ENCODE measurements at regions not wholly inside any gene's neighbourhood (a gene's known extent, or its start where the extent isn't known, plus 50 kb on each side); places are given as distances from the start of the nearest gene placed in this dataset.

DNA sequence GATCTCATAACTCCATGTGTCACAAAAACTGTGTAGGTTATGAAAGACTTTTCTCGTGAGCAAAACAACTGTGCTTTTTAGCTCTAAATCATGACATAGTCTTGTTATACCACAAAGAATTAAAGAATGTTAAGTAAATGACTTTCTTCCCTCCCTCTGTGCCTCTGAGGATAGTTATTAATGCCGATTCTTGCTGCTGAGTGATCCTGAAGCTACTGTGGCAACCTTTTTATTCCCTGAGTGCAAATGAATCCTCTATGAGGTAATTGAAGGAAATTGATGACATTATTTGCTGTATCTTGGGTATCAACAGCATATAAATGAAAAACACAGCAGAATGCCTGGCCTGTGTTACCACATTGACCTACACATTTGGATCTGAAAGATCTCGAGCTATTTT, 142.2 kb upstream of the HDAC9 start:
- no peak for TF ChIP-seq CTCF (IDR thresholded peaks at IDR 0.05; ENCODE audit: low read depth, low read length, missing control alignments)
- in situ Hi-C loops (cut with HindIII; ENCODE audit: low sequenced_read_pairs), result loop anchor here (5.0 to 25.0 kb wide), 2 partner anchors 199 to 1309 kb away; no protein-coding TSS in a partner anchor
- no peak for DNase-seq (ENCODE audit: low read depth)
- no peak overlapping the region for H3K4me3 ChIP-seq (ENCODE audit: low read depth, low read length)

- in situ Hi-C loops (cut with HindIII; ENCODE audit: low sequenced_read_pairs), result loop anchor here (5.0 to 25.0 kb wide), 2 partner anchors 198 to 1308 kb away; no protein-coding TSS in a partner anchor
- no peak for TF ChIP-seq CTCF (IDR thresholded peaks at IDR 0.05; ENCODE audit: low read depth, low read length, missing control alignments)
These were observed 141.2 kb upstream of the HDAC9 start for GRCh38 chr7:18354108-18355085.

DNA sequence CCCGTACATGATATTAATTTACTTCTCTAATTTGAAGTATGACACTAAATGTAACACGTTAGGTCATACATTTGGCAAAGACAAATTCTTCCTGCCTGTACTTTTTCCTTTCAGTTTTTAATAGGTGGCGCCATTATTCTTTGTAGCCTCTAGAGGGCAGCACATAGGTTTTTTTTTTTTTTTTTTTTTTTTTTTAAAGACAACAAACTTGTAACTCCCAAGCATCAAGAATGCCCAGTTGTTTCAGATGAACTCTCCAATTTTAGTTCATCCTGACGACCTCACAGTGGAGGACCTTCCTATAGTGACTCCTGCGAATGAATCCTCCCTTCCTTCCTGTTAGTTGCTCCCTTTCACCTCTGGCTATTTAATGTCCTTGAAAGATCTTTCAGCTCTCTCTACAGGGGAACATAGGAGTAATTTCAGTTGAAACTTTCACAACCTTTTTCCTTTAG, 139.3 kb upstream of the HDAC9 start:
- in situ Hi-C loops (cut with HindIII; ENCODE audit: low sequenced_read_pairs), result loop anchor here (25.0 kb wide), 1 partner anchor 1306 kb away; no protein-coding TSS in a partner anchor
- peak; percentile 48 for TF ChIP-seq CTCF (IDR thresholded peaks at IDR 0.05; ENCODE audit: low read depth, low read length, missing control alignments)
- DNase-seq (ENCODE audit: low read depth), result peak; percentile 15
- no peak overlapping the region for H3K4me3 ChIP-seq (ENCODE audit: low read depth, low read length)

More at GRCh38 chr7:18354108-18355085, 141.2 kb upstream of the HDAC9 start:
- no peak for DNase-seq (ENCODE audit: low read depth)
- no peak overlapping the region for H3K4me3 ChIP-seq (ENCODE audit: low read depth, low read length)

DNA sequence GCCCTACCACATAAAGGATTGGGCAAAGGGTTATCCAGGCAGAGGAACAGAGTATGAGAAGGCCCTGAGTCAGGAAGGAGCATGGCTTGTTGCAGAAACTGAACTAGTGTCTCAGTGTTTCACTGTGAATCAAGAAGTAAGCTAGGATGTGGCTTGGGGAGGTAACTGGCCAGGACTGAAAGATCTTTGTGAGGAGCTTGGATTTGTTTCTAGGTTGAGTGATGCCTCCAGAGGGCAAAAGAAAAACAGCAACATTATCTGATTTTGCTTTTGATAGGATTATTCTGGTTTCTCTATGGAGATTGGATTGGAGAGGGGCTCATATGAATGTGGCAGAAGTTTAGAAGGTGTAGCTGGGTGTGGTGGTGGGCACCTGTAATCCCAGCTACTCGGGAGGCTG, 137.9 kb upstream of the HDAC9 start:
- no peak overlapping the region for H3K4me3 ChIP-seq (ENCODE audit: low read depth, low read length)
- peak; percentile 36 for TF ChIP-seq CTCF (IDR thresholded peaks at IDR 0.05; ENCODE audit: low read depth, low read length, missing control alignments)
- in situ Hi-C loops (cut with HindIII; ENCODE audit: low sequenced_read_pairs), result loop anchor here (25.0 kb wide), 1 partner anchor 1305 kb away; no protein-coding TSS in a partner anchor
- no peak for DNase-seq (ENCODE audit: low read depth)

- TF ChIP-seq CTCF (IDR thresholded peaks at IDR 0.05; ENCODE audit: low read depth, low read length, missing control alignments), result peak; percentile 9
- DNase-seq (ENCODE audit: low read depth), result peak; percentile 4
- no peak overlapping the region for H3K4me3 ChIP-seq (ENCODE audit: low read depth, low read length)
- in situ Hi-C loops (cut with HindIII; ENCODE audit: low sequenced_read_pairs), result loop anchor here (10.0 to 25.0 kb wide), 2 partner anchors 223 to 1301 kb away; no protein-coding TSS in a partner anchor
These were observed 133.8 kb upstream of the HDAC9 start for GRCh38 chr7:18361756-18362155.

- H3K4me3 ChIP-seq (ENCODE audit: low read depth, low read length), result no peak overlapping the region
- in situ Hi-C loops (cut with HindIII; ENCODE audit: low sequenced_read_pairs), result loop anchor here (10.0 to 25.0 kb wide), 2 partner anchors 221 to 1298 kb away; no protein-coding TSS in a partner anchor
- no peak for TF ChIP-seq CTCF (IDR thresholded peaks at IDR 0.05; ENCODE audit: low read depth, low read length, missing control alignments)
These were observed 131.7 kb upstream of the HDAC9 start for GRCh38 chr7:18363751-18364380.

More at GRCh38 chr7:18363751-18364380, 131.7 kb upstream of the HDAC9 start:
- no peak for DNase-seq (ENCODE audit: low read depth)

Measured in astrocyte of the cerebellum (primary cell).